ENCODE measurements at regions not wholly inside any gene's neighbourhood (a gene's known extent, or its start where the extent isn't known, plus 50 kb on each side); places are given as distances from the start of the nearest gene placed in this dataset.

DNA sequence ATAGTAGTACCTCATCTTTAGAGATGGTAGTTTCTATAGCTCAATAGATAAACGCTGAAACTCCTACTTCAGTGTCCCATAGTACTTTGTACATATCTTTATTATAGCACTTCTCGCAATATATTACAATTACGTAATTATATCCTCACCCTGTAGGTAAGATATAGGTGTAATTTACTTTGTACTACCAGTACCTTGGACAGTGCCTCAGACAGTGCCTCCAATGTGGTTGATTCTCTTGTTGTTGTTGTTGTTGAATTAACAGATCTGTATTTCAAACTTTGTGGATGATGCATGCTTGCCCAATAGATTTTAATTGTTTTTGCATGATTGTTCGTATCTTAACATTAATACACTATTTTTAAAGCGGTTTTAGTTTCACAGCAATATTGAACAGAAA is 188.6 kb downstream of the ARL6IP6 start:
- H3K27me3 ChIP-seq (replicated peaks; ENCODE audit: insufficient read depth, low read length): no peaks in the 10 kb centered on the region
- no peaks in the 10 kb centered on the region for H3K9me3 ChIP-seq (replicated peaks; ENCODE audit: insufficient read depth, low read length)
- H3K4me3 ChIP-seq (ENCODE audit: low read length): no peak overlapping the region
- H3K4me1 ChIP-seq (ENCODE audit: low read length): no peaks in the 10 kb centered on the region
- no peak overlapping the region for H3K27ac ChIP-seq (ENCODE audit: low read length)
- no peaks in the 10 kb centered on the region for H3K79me2 ChIP-seq (ENCODE audit: low read length)
- no peak overlapping the region for H2AFZ ChIP-seq (ENCODE audit: low read length)
- no peaks in the 10 kb centered on the region for H4K20me1 ChIP-seq (ENCODE audit: insufficient read depth, low read length)
- H3F3A ChIP-seq (ENCODE audit: insufficient read depth, low read length): no peaks in the 10 kb centered on the region
- no peak overlapping the region for H3K9ac ChIP-seq (ENCODE audit: low read length)
- DNase-seq: no peak
- no peaks in the 10 kb centered on the region for H3K9me2 ChIP-seq (replicated peaks; ENCODE audit: insufficient read depth, low read length)
- no peaks in the 10 kb centered on the region for H3K36me3 ChIP-seq (replicated peaks; ENCODE audit: insufficient read depth, low read length)
- no peak overlapping the region for H3K4me2 ChIP-seq (ENCODE audit: low read depth, low read length)
- TF ChIP-seq, protein P1, sequence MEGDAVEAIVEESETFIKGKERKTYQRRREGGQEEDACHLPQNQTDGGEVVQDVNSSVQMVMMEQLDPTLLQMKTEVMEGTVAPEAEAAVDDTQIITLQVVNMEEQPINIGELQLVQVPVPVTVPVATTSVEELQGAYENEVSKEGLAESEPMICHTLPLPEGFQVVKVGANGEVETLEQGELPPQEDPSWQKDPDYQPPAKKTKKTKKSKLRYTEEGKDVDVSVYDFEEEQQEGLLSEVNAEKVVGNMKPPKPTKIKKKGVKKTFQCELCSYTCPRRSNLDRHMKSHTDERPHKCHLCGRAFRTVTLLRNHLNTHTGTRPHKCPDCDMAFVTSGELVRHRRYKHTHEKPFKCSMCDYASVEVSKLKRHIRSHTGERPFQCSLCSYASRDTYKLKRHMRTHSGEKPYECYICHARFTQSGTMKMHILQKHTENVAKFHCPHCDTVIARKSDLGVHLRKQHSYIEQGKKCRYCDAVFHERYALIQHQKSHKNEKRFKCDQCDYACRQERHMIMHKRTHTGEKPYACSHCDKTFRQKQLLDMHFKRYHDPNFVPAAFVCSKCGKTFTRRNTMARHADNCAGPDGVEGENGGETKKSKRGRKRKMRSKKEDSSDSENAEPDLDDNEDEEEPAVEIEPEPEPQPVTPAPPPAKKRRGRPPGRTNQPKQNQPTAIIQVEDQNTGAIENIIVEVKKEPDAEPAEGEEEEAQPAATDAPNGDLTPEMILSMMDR (IDR thresholded peaks at IDR 0.05; ENCODE audit: low read length): no peak
- TF ChIP-seq EZH2phosphoT487 (IDR thresholded peaks at IDR 0.05; ENCODE audit: low read length): no peak
- no peak for TF ChIP-seq EZH2 (optimal IDR thresholded peaks at IDR 0.05; ENCODE audit: low read depth, low read length)

DNA sequence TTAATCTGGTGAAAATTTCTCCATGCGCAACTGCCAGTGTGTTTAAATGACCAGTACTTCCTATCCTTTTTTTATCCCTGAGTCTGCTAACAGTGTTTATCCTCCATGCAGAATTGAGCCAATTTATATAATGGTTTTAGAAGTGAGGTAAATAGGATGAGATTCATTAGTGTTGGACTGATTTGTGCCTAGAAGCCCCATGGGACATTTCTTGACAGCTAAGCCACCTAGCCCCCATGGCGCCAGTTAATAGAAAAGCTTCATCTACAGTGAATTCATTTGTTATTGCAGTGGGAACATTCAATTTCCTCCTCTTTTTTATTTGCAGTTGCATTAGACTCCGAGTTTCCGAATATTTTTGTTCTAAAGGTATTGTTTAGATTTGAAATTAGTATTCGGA is 175.6 kb downstream of the ARL6IP6 start:
- Histone ChIP-seq H2AFZ (ENCODE audit: low read length) (no peak overlapping the region), H3F3A (ENCODE audit: insufficient read depth, low read length) (no peaks in the 10 kb centered on the region), H3K27me3 (replicated peaks; ENCODE audit: insufficient read depth, low read length) (no peaks in the 10 kb centered on the region), H3K27ac (ENCODE audit: low read length) (no peak overlapping the region), H3K9me3 (replicated peaks; ENCODE audit: insufficient read depth, low read length) (no peaks in the 10 kb centered on the region), H3K4me2 (ENCODE audit: low read depth, low read length) (no peak overlapping the region), H3K79me2 (ENCODE audit: low read length) (no peaks in the 10 kb centered on the region), H3K4me3 (ENCODE audit: low read length) (no peak overlapping the region), H3K9me2 (replicated peaks; ENCODE audit: insufficient read depth, low read length) (no peaks in the 10 kb centered on the region), H3K36me3 (replicated peaks; ENCODE audit: insufficient read depth, low read length) (no peaks in the 10 kb centered on the region), H4K20me1 (ENCODE audit: insufficient read depth, low read length) (no peaks in the 10 kb centered on the region), H3K9ac (ENCODE audit: low read length) (no peak overlapping the region), H3K4me1 (ENCODE audit: low read length) (no peaks in the 10 kb centered on the region)
- TF ChIP-seq EZH2phosphoT487 (IDR thresholded peaks at IDR 0.05; ENCODE audit: low read length) (no peak), EZH2 (optimal IDR thresholded peaks at IDR 0.05; ENCODE audit: low read depth, low read length) (no peak)
- TF ChIP-seq, protein P1 (IDR thresholded peaks at IDR 0.05; ENCODE audit: low read length): no peak
- DNase-seq: no peak

DNA sequence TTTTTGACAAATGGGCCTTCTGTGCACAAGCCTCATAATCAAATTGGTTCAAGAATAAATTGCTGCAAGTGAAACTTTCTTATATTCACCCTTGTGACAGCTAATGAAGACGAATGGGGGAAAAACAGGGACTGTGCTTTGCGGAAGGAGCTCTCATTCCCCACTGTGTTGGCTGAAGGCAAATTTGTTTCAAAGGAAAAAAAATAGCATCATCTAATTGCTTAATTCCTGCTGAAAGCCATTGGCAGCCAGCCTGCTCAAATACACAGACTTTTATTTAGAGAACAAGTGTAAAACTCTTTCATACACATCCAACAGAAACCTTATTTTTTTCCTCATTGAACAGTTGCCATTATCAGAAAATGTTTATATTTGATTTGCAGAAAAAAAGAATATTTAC is 172.3 kb downstream of the ARL6IP6 start:
- no peak for DNase-seq
- Histone ChIP-seq H3K9me2 (replicated peaks; ENCODE audit: insufficient read depth, low read length) (no peaks in the 10 kb centered on the region), H3K4me1 (ENCODE audit: low read length) (no peaks in the 10 kb centered on the region), H3K79me2 (ENCODE audit: low read length) (no peaks in the 10 kb centered on the region), H3F3A (ENCODE audit: insufficient read depth, low read length) (no peaks in the 10 kb centered on the region), H3K4me3 (ENCODE audit: low read length) (no peak overlapping the region), H2AFZ (ENCODE audit: low read length) (no peak overlapping the region), H4K20me1 (ENCODE audit: insufficient read depth, low read length) (no peaks in the 10 kb centered on the region), H3K27me3 (replicated peaks; ENCODE audit: insufficient read depth, low read length) (no peaks in the 10 kb centered on the region), H3K27ac (ENCODE audit: low read length) (no peak overlapping the region), H3K9ac (ENCODE audit: low read length) (no peak overlapping the region), H3K9me3 (replicated peaks; ENCODE audit: insufficient read depth, low read length) (no peaks in the 10 kb centered on the region), H3K4me2 (ENCODE audit: low read depth, low read length) (no peak overlapping the region), H3K36me3 (replicated peaks; ENCODE audit: insufficient read depth, low read length) (no peaks in the 10 kb centered on the region)
- TF ChIP-seq EZH2 (optimal IDR thresholded peaks at IDR 0.05; ENCODE audit: low read depth, low read length): no peak
- TF ChIP-seq EZH2phosphoT487 (IDR thresholded peaks at IDR 0.05; ENCODE audit: low read length): no peak
- TF ChIP-seq, protein P1 (IDR thresholded peaks at IDR 0.05; ENCODE audit: low read length): no peak

Measured in MM.1S (cell line).